ENCODE measurements at regions not wholly inside any gene's neighbourhood (a gene's known extent, or its start where the extent isn't known, plus 50 kb on each side); places are given as distances from the start of the nearest gene placed in this dataset.

- TF ChIP-seq CTCF (IDR thresholded peaks at IDR 0.05) = no peak
- TF ChIP-seq POLR2A (IDR thresholded peaks at IDR 0.05) = no peak
- TF ChIP-seq POLR2AphosphoS5 (IDR thresholded peaks at IDR 0.05) = no peak
Observed at GRCh38 chr13:50544211-50544610, 299.3 kb downstream of the DLEU7 start.
